Activated T-cell treated with anti-CD3 and anti-CD28 coated beads, Interleukin-2, amount 50 U/mL, for 72 hours (primary cell): ENCODE measurements at regions not wholly inside any gene's neighbourhood (a gene's known extent, or its start where the extent isn't known, plus 50 kb on each side); places are given as distances from the start of the nearest gene placed in this dataset.
"Not testable (repeated sequence)": the region's sequence is repeated elsewhere in the genome, so short reads cannot be mapped to it uniquely, and the experiment has no call there.

Experiments used
- ATAC-seq, 2 donors: fragments of 150-1000 bp; cut with Tn5 transposase; replicated peaks in 1 of 2; 2 replicates each; pipeline ENCODE4 v1.10.0; 2021; ENCODE audit warnings: moderate library complexity in 2 of 2, mild to moderate bottlenecking in 1 of 2
- DNase-seq, 2 donors: peaks; one replicate each; pipeline ENCODE4 v3.0.0; 2021 to 2022; ENCODE audit warnings: mixed read lengths in 1 of 2
- H3K27ac Mint-ChIP-seq: one replicate; pipeline ENCODE4 v1.8.0; 2022; ENCODE audit warnings: mild to moderate bottlenecking, moderate library complexity, mixed read lengths
- H3K27me3 Mint-ChIP-seq: one replicate; pipeline ENCODE4 v1.8.0; 2022; ENCODE audit warnings: low read depth, mixed read lengths
- H3K36me3 Mint-ChIP-seq, 2 donors: one replicate each; pipeline ENCODE4 v1.8.0; 2022; ENCODE audit warnings: mixed read lengths in 2 of 2, mild to moderate bottlenecking in 1 of 2; ENCODE audit not compliant: insufficient read depth in 2 of 2
- H3K4me1 Mint-ChIP-seq: one replicate; pipeline ENCODE4 v1.8.0; 2022; ENCODE audit warnings: low read depth, mixed read lengths
- H3K4me3 Mint-ChIP-seq, 2 donors: one replicate each; pipeline ENCODE4 v1.8.0; 2022; ENCODE audit warnings: mild to moderate bottlenecking in 2 of 2, mixed read lengths in 2 of 2, moderate library complexity in 2 of 2
- H3K9me3 Mint-ChIP-seq, 2 donors: one replicate each; pipeline ENCODE4 v1.8.0; 2022; ENCODE audit warnings: mixed read lengths in 2 of 2

DNA sequence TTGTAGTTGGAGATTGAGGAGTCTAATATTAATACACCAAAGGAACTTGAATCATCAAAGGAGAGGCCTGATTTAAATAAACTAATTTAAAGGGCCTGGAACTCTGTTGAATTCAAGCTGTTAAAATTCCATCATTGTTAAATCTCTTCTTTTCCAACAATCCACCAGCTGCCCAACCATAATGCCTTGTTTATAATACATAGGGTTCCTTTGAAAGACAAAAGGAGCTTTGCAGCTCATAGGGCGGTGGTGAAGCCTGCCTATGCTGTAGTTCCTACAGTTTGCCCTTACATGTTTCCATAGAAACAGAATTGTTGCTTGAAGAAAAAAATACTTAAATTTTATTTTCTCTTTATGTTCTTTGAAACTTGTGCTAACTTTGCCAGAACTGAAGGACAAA lies 102.8 kb downstream of the GLUD2 start:
- peaks cover 5% of the 10 kb centered on the region for H3K4me1 Mint-ChIP-seq
- peaks cover 14% of the 10 kb centered on the region for H3K27me3 Mint-ChIP-seq
- ATAC-seq: no peak

DNA sequence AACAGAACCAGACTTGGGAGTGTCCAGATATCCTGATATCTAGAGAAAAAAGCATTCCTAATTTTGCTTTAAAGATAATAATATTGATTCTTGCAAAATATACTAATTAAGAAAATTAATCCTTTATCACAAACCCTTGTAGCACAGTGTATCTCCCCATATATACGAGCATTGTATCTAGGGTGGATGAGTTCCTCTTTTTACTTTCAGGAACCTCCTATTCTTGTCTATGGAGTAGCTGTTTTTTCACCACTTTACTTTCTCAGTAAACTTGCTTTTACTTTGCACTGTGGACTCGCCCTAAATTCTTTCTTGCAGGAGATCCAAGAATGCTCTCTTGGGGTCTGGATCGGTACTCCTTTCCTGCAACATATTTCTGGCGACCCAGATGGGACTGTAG lies 103.9 kb downstream of the GLUD2 start:
- no peaks in the 10 kb centered on the region for H3K36me3 Mint-ChIP-seq
- no peak for DNase-seq
- no peak overlapping the region for H3K27ac Mint-ChIP-seq
- ATAC-seq: no peak
- H3K4me3 Mint-ChIP-seq: no peak overlapping the region
- no peaks in the 10 kb centered on the region for H3K4me1 Mint-ChIP-seq
- no peaks in the 10 kb centered on the region for H3K9me3 Mint-ChIP-seq
- peaks cover 14% of the 10 kb centered on the region for H3K27me3 Mint-ChIP-seq

More for the DNA sequence above, 102.8 kb downstream of the GLUD2 start:
- Mint-ChIP-seq H3K9me3 (no peaks in the 10 kb centered on the region), H3K27ac (no peak overlapping the region), H3K36me3 (no peaks in the 10 kb centered on the region), H3K4me3 (no peak overlapping the region)
- DNase-seq: no peak

DNA sequence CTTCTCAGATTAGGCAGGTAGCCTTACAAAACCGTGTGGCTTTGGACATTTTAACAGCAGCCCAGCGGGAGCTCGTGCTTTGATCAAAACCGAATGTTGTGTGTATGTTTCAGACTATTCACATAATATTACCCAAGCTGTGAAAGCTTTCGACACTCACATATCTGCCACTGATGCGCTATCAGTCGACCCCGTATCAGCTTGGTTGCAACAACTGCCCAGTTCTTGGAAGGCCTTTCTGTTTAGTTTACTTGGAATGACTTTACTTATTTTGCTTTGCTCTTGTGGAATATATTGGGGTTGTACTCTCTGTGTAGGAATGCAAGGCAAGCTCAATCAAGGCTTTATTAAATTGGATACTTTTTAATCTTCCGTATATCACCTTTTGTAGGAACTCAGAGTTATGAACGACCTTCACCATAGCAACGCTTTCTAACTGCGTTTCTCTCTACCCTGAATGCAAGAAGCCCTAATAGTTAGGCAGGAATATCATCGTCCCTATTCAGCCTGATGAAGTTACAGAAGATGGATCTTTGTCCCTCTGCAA lies 107.5 kb downstream of the GLUD2 start:
- no peaks in the 10 kb centered on the region for H3K36me3 Mint-ChIP-seq
- H3K4me1 Mint-ChIP-seq: no peaks in the 10 kb centered on the region
- ATAC-seq (no peak), DNase-seq (no peak)
- no peaks in the 10 kb centered on the region for H3K9me3 Mint-ChIP-seq
- peaks cover 17% of the 10 kb centered on the region for H3K27me3 Mint-ChIP-seq
- no peak overlapping the region for H3K4me3 Mint-ChIP-seq
- no peak overlapping the region for H3K27ac Mint-ChIP-seq

DNA sequence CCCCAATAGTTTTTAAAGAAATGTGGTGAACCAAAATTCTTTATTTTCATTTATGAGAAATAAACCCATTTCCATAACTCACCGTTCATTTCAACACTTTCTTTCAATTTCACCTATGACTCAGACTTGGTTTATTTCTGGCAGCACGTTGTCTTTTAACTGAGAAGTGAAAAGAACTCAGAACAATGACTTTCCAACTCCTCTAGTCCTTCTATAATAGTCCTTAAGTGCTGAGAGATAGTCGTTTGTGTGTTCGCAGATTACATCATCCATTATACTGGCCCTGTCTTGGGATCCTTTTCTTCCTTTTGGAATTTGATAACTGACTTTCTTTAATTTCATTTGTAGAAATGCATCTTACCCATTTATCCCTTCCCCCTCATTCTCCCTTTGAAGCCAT lies 113.6 kb downstream of the GLUD2 start:
- no peaks in the 10 kb centered on the region for H3K36me3 Mint-ChIP-seq
- DNase-seq (no peak), ATAC-seq (peak; percentile 73 to 83)
- peaks cover 28% of the 10 kb centered on the region for H3K4me1 Mint-ChIP-seq
- H3K9me3 Mint-ChIP-seq: no peaks in the 10 kb centered on the region
- H3K4me3 Mint-ChIP-seq: peak overlapping the region; percentile 59 to 70
- H3K27ac Mint-ChIP-seq: peak overlapping the region; percentile 44
- H3K27me3 Mint-ChIP-seq: peaks cover 22% of the 10 kb centered on the region

DNA sequence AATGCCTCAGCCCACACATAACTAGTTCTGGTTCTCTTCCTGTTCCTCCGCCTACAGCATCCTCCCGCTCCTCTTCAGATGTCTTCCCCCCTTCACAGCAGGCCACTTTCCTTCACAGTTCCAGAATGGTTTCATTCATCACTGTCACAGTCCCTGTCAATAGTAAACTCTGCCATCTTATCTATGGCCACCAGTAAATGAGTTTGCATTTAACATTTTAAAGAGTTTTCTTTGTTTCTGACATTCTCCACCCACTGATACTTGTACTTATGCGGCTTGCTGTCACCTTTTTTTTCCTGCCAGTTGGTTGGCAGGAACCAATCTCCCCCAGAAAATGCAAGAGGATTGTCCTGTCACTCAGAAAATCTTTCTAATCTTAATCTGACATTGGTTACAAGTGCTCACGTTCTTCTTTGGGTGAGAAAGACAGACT lies 114.1 kb downstream of the GLUD2 start:
- no peaks in the 10 kb centered on the region for H3K9me3 Mint-ChIP-seq
- H3K4me1 Mint-ChIP-seq: peaks cover 33% of the 10 kb centered on the region
- ATAC-seq (peak; percentile 58), DNase-seq (peak in 1 of 2 donors; percentile 7)
- no peaks in the 10 kb centered on the region for H3K36me3 Mint-ChIP-seq
- H3K4me3 Mint-ChIP-seq: peak overlapping the region; percentile 59 to 70
- peaks cover 27% of the 10 kb centered on the region for H3K27me3 Mint-ChIP-seq
- H3K27ac Mint-ChIP-seq: peak overlapping the region; percentile 23

DNA sequence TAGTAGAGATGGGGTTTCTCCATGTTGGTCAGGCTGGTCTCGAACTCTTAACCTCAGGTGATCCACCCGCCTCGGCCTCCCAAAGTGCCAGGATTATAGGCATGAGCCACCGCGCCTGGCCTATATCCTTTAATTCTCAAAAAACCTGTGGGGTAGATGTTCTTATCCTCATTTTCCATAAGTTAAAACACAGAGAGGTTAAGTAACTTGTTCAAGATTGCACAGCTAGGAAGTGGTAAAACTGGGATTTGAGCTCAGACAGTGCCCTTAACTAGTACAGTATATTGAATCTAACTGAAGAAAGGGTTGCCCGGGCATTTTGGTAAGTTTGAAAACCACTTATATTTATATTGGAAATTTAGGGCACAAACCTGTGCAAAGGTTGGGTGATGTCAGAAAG lies 116.0 kb downstream of the GLUD2 start:
- Mint-ChIP-seq H3K27ac (no peak overlapping the region), H3K27me3 (peaks cover 37% of the 10 kb centered on the region), H3K4me3 (no peak overlapping the region), H3K9me3 (no peaks in the 10 kb centered on the region), H3K36me3 (no peaks in the 10 kb centered on the region), H3K4me1 (peaks cover 40% of the 10 kb centered on the region)
- ATAC-seq (no peak), DNase-seq (no peak)

DNA sequence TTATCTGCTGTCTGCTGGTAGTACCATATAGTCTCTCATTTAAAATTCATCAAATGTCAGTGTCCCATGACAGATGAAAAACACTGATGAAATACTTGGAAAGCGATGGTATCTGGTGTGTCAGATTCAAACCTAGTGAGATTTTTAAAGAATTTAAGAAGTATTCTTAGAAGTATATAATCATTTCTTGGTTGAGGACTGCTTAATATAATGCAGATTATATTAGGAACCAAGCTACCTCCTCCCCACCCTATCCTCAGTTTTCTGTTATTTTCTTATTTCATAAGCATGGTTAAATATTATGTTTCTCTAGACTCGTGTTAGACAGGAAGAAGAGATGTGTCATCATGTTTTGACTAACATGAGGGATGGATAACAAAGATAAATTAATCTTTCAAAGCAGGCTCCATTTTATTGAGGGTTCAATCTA lies 118.5 kb downstream of the GLUD2 start:
- DNase-seq: no peak
- H3K27ac Mint-ChIP-seq: no peak overlapping the region
- no peaks in the 10 kb centered on the region for H3K9me3 Mint-ChIP-seq
- H3K36me3 Mint-ChIP-seq: no peaks in the 10 kb centered on the region
- peaks cover 22% of the 10 kb centered on the region for H3K27me3 Mint-ChIP-seq
- peaks cover 31% of the 10 kb centered on the region for H3K4me1 Mint-ChIP-seq
- ATAC-seq: no peak
- no peak overlapping the region for H3K4me3 Mint-ChIP-seq

DNA sequence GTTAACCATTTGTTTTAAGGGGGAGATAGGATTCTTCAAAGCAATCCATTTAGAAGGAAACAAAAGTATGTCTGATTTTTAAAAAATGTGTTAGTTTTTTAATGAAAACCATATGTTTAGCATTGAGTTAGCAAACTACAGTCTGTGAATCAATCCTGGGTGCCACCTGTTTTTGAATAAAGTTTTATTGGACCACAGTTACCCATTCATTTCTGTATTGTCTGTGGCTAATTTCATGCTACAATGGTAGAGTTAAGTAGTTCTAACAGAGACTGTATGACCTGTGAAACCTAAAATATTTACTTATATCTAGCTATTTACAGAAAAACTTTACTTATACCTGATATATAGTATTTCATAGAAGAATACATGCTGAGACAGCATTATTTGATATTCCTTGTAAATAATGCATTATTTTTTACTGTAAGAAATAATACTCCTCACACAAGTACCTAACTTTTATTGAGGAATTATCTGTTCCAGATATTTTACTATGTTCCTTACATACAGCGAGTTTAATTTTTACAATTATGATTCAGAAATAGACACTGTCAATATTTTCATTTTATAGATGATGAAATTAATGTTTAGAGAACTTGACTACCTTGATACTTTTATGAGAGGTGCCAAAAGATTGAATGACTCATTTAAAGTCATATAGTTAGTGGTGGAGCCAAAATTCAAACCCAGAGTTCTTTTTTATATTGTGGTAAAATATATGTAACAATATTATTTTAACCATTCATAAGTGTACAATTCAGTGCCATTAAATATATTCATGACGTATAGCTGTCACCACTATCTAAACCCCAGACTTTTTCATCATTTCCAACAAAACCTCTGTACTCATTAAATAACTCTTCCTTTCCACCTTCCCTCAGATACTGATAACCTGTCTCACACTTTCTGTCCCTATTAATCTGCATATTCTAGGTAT lies 122.0 kb downstream of the GLUD2 start:
- no peak for DNase-seq
- H3K4me3 Mint-ChIP-seq: no peak overlapping the region
- H3K27me3 Mint-ChIP-seq: peaks cover 18% of the 10 kb centered on the region
- no peak overlapping the region for H3K27ac Mint-ChIP-seq
- no peaks in the 10 kb centered on the region for H3K36me3 Mint-ChIP-seq
- no peaks in the 10 kb centered on the region for H3K9me3 Mint-ChIP-seq
- ATAC-seq: peak in 1 of 2 donors; percentile 11
- peaks cover 15% of the 10 kb centered on the region for H3K4me1 Mint-ChIP-seq

DNA sequence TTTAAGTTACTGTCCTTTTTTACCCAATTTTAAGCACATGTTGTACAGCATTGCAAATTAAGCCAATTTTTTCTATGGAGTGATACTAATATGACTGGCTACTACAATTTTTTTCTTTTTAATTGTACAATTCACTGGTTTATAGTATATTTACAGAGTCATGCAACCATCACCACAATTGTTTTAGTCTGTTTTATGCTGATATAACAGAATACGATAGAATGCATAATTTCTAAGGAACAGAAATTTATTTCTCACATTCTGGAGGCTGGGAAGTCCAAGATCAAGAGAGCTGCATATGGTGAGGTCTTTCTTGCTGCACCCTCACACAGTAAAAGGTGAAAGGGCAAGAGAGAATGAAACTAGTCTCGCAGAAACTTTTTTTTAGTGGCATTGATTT lies 125.3 kb downstream of the GLUD2 start:
- ATAC-seq: no peak
- Mint-ChIP-seq H3K9me3 (no peaks in the 10 kb centered on the region), H3K27me3 (peaks cover 7% of the 10 kb centered on the region), H3K36me3 (peaks cover 0 to 2% of the 10 kb centered on the region in 2 donors), H3K4me3 (no peak overlapping the region), H3K27ac (no peak overlapping the region), H3K4me1 (peaks cover 5% of the 10 kb centered on the region)
- DNase-seq: no peak

DNA sequence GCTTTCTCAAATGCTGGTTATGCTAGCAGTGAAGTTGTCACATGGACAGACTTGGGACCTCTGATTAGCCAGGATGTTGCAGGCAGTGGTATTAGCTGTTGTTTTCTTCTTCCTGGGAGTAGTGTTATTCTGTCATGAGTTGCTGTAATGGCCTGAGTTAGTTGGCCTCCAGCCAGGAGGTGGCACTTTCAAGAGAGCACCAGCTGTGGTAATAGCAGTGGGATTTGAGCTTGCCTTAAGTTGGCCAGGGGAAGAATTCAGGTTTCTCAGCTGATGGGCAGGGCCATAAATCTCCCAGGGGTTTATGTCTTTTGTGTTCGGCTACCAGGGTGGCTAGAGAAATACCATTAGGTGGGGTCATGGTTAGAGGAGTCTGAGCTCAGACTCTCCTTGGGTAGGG lies 132.6 kb downstream of the GLUD2 start:
- DNase-seq (no peak), ATAC-seq (no peak)
- no peak overlapping the region for H3K27ac Mint-ChIP-seq
- H3K36me3 Mint-ChIP-seq: peaks cover 2 to 4% of the 10 kb centered on the region in 2 donors
- H3K4me1 Mint-ChIP-seq: no peaks in the 10 kb centered on the region
- H3K9me3 Mint-ChIP-seq: peaks cover 0 to 6% of the 10 kb centered on the region in 2 donors
- H3K4me3 Mint-ChIP-seq: no peak overlapping the region
- H3K27me3 Mint-ChIP-seq: peaks cover 15% of the 10 kb centered on the region

DNA sequence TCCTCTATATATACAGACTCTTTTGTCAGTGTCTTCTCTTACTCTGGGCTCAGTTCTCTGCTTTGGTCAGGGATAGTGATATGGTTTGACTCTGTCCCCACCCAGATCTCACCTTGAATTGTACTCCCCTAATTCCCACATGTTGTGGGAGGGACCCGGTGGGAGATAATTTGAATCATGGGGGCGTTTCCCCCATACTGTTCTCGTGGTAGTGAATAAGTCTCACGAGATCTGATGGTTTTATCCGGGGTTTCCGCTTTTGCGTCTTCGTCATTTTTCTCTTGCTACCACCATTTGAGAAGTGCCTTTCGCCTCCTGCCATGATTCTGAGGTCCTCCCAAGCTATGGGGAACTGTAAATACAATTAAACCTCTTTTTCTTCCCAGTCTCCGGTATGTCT lies 144.4 kb downstream of the GLUD2 start:
- Mint-ChIP-seq H3K4me1 (no peaks in the 10 kb centered on the region), H3K9me3 (peaks cover 0 to 3% of the 10 kb centered on the region in 2 donors), H3K4me3 (no peak overlapping the region), H3K36me3 (no peaks in the 10 kb centered on the region), H3K27ac (no peak overlapping the region), H3K27me3 (peaks cover 42% of the 10 kb centered on the region)
- ATAC-seq (no peak), DNase-seq (no peak)

DNA sequence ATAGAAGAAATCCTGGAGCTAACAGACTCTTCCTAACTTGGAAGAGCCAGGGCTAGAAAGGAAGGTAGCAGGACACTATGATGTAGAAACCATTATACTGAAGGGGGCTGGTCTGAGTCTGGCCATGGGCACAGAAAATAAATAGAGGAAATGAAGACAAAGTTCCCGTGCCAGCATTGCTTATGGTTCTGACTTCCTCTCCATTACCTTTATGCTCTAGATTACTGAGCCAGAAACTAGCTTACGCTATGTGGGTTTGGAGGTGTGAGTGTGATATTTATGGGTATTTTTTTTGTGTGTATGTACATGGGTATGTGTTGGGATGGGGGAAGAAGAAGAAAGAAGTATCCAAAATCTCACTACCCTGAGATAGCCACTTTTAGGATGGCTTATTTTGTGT lies 148.3 kb downstream of the GLUD2 start:
- Mint-ChIP-seq H3K9me3 (no peaks in the 10 kb centered on the region), H3K4me1 (no peaks in the 10 kb centered on the region), H3K27ac (no peak overlapping the region), H3K27me3 (peaks cover 16% of the 10 kb centered on the region), H3K4me3 (no peak overlapping the region), H3K36me3 (no peaks in the 10 kb centered on the region)
- no peak for DNase-seq
- ATAC-seq: no peak

DNA sequence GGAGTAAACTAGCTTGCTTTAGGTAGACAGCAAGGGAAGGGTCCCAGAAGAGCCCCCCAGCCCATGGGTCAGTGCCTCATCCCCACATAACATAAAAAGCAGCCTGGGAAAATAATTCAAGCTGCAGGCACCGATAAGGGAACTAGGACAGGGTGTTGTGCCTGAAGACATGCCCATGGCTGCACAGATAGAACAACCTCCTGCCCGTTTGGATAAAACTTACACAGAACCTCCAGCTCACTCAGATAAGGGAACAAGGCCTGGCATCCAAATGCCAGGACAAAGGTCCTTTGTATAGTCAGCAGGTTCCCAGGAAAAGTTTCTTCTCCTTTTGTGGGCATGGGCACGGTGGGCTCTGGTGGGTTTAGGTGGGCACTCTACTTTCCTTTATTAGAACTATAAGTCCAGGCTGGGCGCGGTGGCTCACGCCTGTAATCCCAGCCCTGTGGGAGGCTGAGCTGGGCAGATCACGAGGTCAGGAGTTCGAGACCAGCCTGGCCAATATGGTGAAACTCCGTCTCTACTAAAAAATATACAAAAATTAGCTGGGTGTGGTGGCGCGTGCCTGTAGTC lies 149.5 kb downstream of the GLUD2 start:
- not testable (repeated sequence) for H3K4me3 Mint-ChIP-seq, H3K4me1 Mint-ChIP-seq, DNase-seq, H3K9me3 Mint-ChIP-seq, H3K27ac Mint-ChIP-seq, H3K36me3 Mint-ChIP-seq, ATAC-seq
- H3K27me3 Mint-ChIP-seq: peaks cover 16% of the 10 kb centered on the region
